NCI-H345 (cell line): ENCODE measurements at regions not wholly inside any gene's neighbourhood (a gene's known extent, or its start where the extent isn't known, plus 50 kb on each side); places are given as distances from the start of the nearest gene placed in this dataset.

ENCODE experiments used
- DNase-seq: peaks from one replicate; lab custom pipeline; 2025; lab: John Stamatoyannopoulos, UW

DNA sequence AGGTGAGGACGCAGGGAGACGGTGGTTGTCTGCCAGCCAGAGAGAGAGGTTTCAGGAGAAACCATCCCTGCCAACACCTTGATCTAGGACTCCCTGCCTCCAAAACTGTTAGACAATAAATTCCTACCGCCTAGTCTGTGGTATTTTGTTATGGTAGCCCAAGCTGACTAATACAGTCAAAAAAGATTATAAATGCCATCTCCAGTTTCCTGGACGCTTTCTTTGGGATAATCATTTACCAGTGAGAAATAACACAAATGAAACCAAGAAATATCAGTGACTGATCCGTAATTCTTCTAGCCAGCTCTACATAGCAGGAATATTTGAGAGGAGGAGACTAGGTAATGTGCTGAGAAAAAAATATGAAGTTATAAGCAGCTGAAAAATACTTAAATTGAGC lies 707.8 kb upstream of the LMCD1 start:
- no peak for DNase-seq

GRCh38 chr3:7798276-7798675 lies 703.3 kb upstream of the LMCD1 start:
- no peak for DNase-seq

GRCh38 chr3:7800006-7800780 lies 701.4 kb upstream of the LMCD1 start:
- no peak for DNase-seq

DNA sequence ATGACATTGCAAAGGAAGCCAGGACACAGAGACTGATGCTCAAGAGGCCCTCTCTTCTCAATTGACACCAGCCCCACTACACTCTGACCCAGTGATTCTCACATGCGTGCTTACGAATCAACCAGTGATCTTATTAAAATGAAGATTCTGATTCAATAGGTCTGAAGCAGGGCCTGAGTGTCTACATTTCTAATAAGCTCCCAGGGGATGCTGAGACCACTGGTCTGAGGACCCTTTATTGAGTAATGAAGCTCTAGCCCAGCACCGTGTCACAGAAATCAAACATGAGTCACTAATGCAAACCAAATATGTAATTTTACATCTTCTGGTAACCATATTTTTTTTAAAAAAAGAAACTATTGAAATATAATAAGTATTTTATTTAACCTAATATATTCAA lies 689.1 kb upstream of the LMCD1 start:
- no peak for DNase-seq

- DNase-seq: peak; percentile 53
Observed at GRCh38 chr3:7813365-7813764, 688.3 kb upstream of the LMCD1 start.

DNA sequence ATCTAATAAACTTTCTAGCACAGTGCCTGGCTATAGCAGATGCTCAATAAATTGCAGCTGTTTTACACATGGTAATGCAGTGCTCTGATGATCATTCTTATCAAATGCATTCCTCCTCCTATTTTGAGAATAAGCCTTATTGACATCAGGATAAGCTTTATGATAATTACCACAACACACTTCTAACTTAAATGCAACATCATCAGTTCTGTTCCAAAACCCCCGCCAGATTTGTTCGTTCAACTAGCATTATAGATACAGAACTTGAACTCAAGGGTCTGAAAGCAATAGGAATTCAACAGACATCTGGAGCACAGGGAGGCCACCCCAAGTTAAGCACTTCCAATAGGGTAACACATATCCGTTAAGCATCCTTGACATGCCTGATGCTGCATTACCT lies 684.4 kb upstream of the LMCD1 start:
- no peak for DNase-seq

- no peak for DNase-seq
Observed at GRCh38 chr3:7820969-7821368, 680.7 kb upstream of the LMCD1 start.

- DNase-seq: no peak
Observed at GRCh38 chr3:7821858-7822257, 679.8 kb upstream of the LMCD1 start.

DNA sequence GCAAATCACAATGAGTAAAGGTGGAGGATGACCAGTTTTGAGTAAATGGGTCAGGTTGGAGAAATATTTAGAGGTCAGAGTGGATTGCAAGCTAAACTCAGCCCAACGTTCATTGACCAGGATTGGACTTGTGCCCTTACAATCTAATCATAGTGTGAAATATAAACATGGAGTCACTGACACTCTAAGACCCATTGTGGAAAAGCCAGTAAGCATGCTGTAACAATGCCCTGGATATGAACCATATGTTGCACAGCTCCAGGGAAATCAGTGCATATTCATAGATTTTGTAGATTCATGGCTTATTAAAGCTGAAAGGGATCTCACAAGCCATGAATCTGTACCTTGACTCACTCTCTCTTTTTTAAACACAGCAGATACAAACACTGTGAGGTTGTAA lies 660.2 kb upstream of the LMCD1 start:
- no peak for DNase-seq

DNA sequence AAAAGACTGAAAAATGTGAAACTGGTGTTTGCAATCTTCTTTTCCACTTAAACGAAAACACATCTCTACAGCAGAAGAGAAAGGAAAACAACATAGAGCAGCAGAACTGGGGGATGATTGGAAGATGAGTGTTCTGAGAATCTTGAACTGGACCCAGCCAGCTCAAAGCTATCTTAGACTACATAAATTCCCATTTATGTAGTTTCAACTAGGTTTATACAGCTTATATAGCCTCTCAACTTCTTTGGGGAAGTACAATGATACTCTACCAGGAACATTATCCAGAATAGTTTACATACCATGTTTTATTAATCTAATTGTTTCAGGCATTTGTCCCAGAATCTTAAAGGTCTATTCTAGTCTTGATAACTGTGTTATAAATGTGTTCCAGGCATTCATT lies 658.2 kb upstream of the LMCD1 start:
- no peak for DNase-seq

- DNase-seq: no peak
Observed at GRCh38 chr3:7847021-7847420, 654.6 kb upstream of the LMCD1 start.

DNA sequence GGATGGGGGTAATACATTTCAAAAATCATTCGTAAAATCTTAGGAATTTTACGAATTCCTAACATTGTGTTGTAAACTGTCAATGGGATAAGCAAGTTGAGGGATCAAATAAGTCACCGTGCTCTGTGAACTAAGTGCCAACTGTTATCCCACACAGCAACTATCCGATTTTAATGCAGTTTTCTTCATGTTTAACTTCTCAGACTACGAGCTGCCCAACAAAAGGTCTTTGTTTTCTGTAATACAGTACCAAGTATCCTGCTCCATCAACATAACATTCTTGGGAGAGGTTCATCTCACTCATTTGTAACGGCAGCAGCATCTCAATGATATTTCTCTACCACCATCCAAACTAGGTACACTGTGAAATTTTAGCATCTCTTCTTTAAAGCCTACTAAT lies 654.1 kb upstream of the LMCD1 start:
- no peak for DNase-seq

- peak; percentile 45 for DNase-seq
Observed at GRCh38 chr3:7854266-7854665, 647.4 kb upstream of the LMCD1 start.

DNA sequence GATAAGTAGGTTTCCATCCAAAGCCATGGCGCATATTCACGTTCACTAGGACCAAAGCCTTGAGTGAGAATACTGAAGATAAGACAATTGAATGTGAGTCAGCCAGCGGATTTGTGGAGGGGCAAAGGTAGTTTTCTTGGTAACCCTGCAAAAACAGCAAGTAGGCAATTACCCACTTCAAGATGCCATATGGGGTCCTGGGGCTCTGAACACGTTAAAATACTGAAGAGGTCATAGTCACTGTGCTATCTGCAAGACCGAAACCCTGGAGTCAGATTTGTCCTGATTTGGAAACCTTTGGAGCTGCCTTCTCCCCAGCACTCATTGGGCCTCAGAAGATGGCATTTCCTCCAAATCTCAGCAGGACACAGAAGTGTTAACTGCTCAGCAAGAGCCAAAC lies 646.9 kb upstream of the LMCD1 start:
- DNase-seq: no peak

DNA sequence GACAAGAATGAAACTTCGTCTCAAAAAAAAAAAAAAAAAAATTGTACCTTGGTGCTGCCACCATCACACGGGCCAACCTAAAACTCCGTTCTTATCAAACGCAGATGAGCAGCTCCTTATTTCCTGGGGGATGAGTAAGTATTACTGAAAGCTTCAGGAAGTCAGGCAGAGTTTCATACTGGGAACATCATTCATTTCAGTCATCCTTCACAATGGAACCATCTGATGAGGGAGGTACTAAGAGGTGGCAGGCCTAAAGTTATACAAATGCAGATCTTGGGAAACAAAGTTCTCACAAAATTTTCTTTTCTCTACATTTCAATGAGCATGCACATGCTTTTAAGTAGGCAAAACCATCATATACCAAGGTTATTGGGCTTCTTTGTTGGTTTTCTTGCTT lies 636.0 kb upstream of the LMCD1 start:
- DNase-seq: no peak

- DNase-seq: no peak
Observed at GRCh38 chr3:7867587-7867986, 634.0 kb upstream of the LMCD1 start.

- DNase-seq: no peak
Observed at GRCh38 chr3:7871003-7871560, 630.5 kb upstream of the LMCD1 start.

GRCh38 chr3:7874116-7874515 lies 627.5 kb upstream of the LMCD1 start:
- DNase-seq: no peak

DNA sequence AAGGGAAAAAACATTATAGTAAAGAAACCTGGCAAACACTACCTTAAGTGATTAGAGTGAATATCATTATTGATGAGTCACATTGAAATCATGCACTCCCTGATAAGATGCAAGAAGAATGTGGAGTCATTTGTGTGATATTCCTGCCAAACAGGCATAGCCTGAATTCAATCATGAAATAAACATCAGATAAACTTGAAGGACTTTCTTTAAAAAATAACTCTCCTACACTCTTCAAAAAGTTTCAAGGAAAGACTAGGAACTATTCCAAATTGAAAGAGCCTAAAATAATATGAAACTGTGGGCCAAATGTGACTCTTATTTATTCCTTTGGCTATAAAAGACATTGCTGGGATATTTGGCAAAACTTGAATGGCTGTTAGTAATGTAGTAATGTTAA lies 625.7 kb upstream of the LMCD1 start:
- no peak for DNase-seq

DNA sequence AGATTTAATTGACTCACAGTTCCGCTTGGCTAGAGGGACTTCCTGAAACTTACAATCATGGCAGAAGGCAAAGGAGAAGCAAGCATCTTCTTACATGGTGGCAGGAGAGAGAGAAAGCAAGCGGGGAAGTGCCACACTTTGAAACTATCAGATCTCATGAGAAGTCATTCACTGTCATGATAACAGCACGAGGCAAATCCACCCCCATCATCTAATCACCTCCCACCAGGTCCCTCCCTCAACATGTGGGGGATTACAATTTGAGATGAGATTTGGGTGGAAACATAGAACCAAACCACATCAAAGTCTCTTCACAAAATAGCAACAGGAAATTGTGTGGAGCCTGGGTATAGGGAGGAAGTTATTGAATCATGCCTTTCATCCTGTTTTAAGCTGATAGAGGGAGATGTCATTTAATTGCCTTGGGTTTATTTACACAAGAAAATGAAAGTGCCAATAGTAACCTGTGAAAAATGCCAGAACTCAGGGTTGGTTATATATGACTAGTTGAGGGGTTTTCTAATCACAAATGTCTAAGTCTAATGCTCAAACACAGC lies 624.8 kb upstream of the LMCD1 start:
- no peak for DNase-seq

DNA sequence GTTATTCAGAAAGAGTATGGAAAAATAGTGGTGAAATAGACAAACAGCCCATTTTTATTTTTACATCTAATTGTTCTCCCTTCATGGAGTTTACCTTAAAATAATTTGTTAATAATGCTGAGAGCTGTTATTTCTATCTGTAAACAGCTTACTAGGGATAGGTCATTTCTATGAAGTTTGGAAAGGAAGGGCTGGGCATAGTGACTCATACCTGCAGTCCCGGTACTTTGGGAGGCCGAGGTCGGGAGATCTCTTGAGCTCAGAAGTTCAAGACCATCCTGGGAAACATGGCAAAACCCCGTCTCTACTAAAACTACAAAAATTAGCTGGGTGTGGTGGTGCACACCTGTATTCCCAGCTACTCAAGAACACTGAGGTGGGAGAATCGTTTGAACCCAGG lies 624.3 kb upstream of the LMCD1 start:
- DNase-seq: no peak

DNA sequence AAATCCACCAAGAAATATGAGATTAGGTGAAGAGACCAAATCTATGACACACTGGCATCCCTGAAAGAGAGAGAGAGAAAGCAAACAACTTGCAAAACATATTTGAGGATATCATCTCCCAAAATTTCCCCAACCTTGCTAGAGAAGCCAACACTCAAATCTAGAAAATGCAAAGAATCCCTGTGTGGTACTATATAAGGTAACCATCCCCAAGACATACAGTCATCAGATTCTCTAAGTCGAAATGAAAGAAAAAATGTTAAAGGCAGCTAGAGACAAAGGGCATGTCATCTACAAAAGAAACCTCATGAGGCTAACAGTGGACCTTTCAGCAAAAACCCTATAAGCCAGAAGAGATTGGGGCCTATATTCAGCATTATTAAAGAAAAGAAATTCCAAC lies 622.1 kb upstream of the LMCD1 start:
- no peak for DNase-seq

GRCh38 chr3:7881946-7882345 lies 619.7 kb upstream of the LMCD1 start:
- DNase-seq: no peak

GRCh38 chr3:7897655-7898054 lies 604.0 kb upstream of the LMCD1 start:
- DNase-seq: no peak
